WTC11 (cell line): ENCODE measurements at regions not wholly inside any gene's neighbourhood (a gene's known extent, or its start where the extent isn't known, plus 50 kb on each side); places are given as distances from the start of the nearest gene placed in this dataset.

Experiments used
- ATAC-seq: fragments of 200-7000 bp; cut with Tn5 transposase; 2 replicates; pipeline ENCODE4 v1.10.0; 2021; ENCODE audit warnings: mild to moderate bottlenecking, moderate library complexity
- CTCF ChIA-PET: fragments of 300-600 bp; sonication (Branson Sonifier 250); formaldehyde crosslinking; loops from one replicate; lab custom pipeline; 2021; ENCODE audit warnings: antibody characterized with exemption; lab: Charles Lee
- POLR2A ChIA-PET: fragments of 350-600 bp; sonication (Branson Sonifier 250); formaldehyde crosslinking; loops from one replicate; lab custom pipeline; 2021; ENCODE audit warnings: antibody characterized with exemption; lab: Charles Lee
- DNase-seq: peaks from one replicate; pipeline ENCODE4 v3.0.0; 2021; ENCODE audit warnings: low spot score
- H3K27ac Mint-ChIP-seq: 2 replicates; pipeline ENCODE4 v1.8.0; 2021; ENCODE audit warnings: mixed read lengths
- H3K27me3 Mint-ChIP-seq: 2 replicates; pipeline ENCODE4 v1.8.0; 2021; ENCODE audit warnings: low read depth, mild to moderate bottlenecking, moderate library complexity, mixed read lengths
- H3K36me3 Mint-ChIP-seq: 2 replicates; pipeline ENCODE4 v1.8.0; 2021; ENCODE audit warnings: mixed read lengths
- H3K4me1 Mint-ChIP-seq: 2 replicates; pipeline ENCODE4 v1.8.0; 2022; ENCODE audit warnings: mixed read lengths
- H3K4me3 Mint-ChIP-seq: 2 replicates; pipeline ENCODE4 v1.8.0; 2021; ENCODE audit warnings: mild to moderate bottlenecking, moderate library complexity, mixed read lengths
- H3K9me3 Mint-ChIP-seq: 2 replicates; pipeline ENCODE4 v1.8.0; 2021; ENCODE audit warnings: mixed read lengths
- ATF3 ChIP-seq: sonication (generic); formaldehyde crosslinking; conservative IDR thresholded peaks from 2 replicates; pipeline ENCODE4 v1.8.1; 2022; ENCODE audit warnings: mild to moderate bottlenecking, missing genetic modification reagents
- CDX4 ChIP-seq: fragments of 250-450 bp; sonication (Bioruptor Pico); IDR thresholded peaks from 2 replicates; pipeline ENCODE4 v1.9.0; 2021; ENCODE audit warnings: moderate library complexity, mild to moderate bottlenecking, inconsistent platforms, borderline replicate concordance
- ELF4 ChIP-seq: sonication (generic); formaldehyde crosslinking; IDR thresholded peaks from 2 replicates; pipeline ENCODE4 v1.8.1; 2022; ENCODE audit warnings: low read depth, mild to moderate bottlenecking, moderate library complexity, missing genetic modification reagents
- FOXJ3 ChIP-seq: sonication (generic); formaldehyde crosslinking; IDR thresholded peaks from 2 replicates; pipeline ENCODE4 v1.9.0; 2021; ENCODE audit warnings: missing genetic modification reagents, mild to moderate bottlenecking, borderline replicate concordance
- GABPB1 ChIP-seq: sonication (generic); formaldehyde crosslinking; IDR thresholded peaks from 2 replicates; pipeline ENCODE4 v1.8.1; 2023; ENCODE audit warnings: mild to moderate bottlenecking, missing genetic modification reagents
- HMGA2 ChIP-seq: fragments of 250-450 bp; sonication (Bioruptor Pico); IDR thresholded peaks from 2 replicates; pipeline ENCODE4 v1.4.0; 2021; ENCODE audit warnings: mild to moderate bottlenecking, moderate library complexity
- JAZF1 ChIP-seq: fragments of 250-450 bp; sonication (Bioruptor Pico); IDR thresholded peaks from 2 replicates; pipeline ENCODE4 v1.9.0; 2021; ENCODE audit warnings: moderate library complexity, mild to moderate bottlenecking, inconsistent platforms
- KAT7 ChIP-seq: sonication (generic); formaldehyde crosslinking; IDR thresholded peaks from 2 replicates; pipeline ENCODE4 v1.8.1; 2023; ENCODE audit warnings: missing genetic modification reagents, mild to moderate bottlenecking, borderline replicate concordance
- MYBL2 ChIP-seq: sonication (generic); formaldehyde crosslinking; IDR thresholded peaks from 2 replicates; pipeline ENCODE4 v1.8.1; 2023; ENCODE audit warnings: mild to moderate bottlenecking, moderate library complexity, missing genetic modification reagents
- NFATC4 ChIP-seq: fragments of 250-450 bp; sonication (Bioruptor Pico); IDR thresholded peaks from 2 replicates; pipeline ENCODE4 v1.9.0; 2021; ENCODE audit warnings: mild to moderate bottlenecking
- OVOL2 ChIP-seq: fragments of 250-450 bp; sonication (Bioruptor Pico); IDR thresholded peaks from 2 replicates; pipeline ENCODE4 v1.9.0; 2021; ENCODE audit warnings: mild to moderate bottlenecking, borderline replicate concordance
- RORB ChIP-seq: fragments of 250-450 bp; sonication (Bioruptor Pico); IDR thresholded peaks from 2 replicates; pipeline ENCODE4 v1.9.0; 2021; ENCODE audit warnings: mild to moderate bottlenecking
- SOX15 ChIP-seq: fragments of 250-450 bp; sonication (Bioruptor Pico); IDR thresholded peaks from 2 replicates; pipeline ENCODE4 v1.9.0; 2021; ENCODE audit warnings: mild to moderate bottlenecking
- TCF7 ChIP-seq: sonication (generic); formaldehyde crosslinking; IDR thresholded peaks from 2 replicates; pipeline ENCODE4 v1.8.0; 2022; ENCODE audit warnings: mild to moderate bottlenecking, low read depth, missing genetic modification reagents, moderate library complexity
- TEAD1 ChIP-seq: sonication (generic); formaldehyde crosslinking; IDR thresholded peaks from 2 replicates; pipeline ENCODE4 v1.8.0; 2022; ENCODE audit warnings: mild to moderate bottlenecking, missing genetic modification reagents
- TP53 ChIP-seq: sonication (generic); formaldehyde crosslinking; IDR thresholded peaks from 2 replicates; pipeline ENCODE4 v1.8.1; 2023; ENCODE audit warnings: mild to moderate bottlenecking, missing genetic modification reagents
- ZBTB21 ChIP-seq: sonication (generic); formaldehyde crosslinking; IDR thresholded peaks from 2 replicates; pipeline ENCODE4 v1.8.1; 2023; ENCODE audit warnings: mild to moderate bottlenecking, missing genetic modification reagents, borderline replicate concordance
- ZNF121 ChIP-seq: sonication (generic); formaldehyde crosslinking; IDR thresholded peaks from 2 replicates; pipeline ENCODE4 v1.8.0; 2023; ENCODE audit warnings: missing genetic modification reagents
- ZNF219 ChIP-seq: sonication (generic); formaldehyde crosslinking; IDR thresholded peaks from 2 replicates; pipeline ENCODE4 v1.8.0; 2023; ENCODE audit warnings: missing genetic modification reagents, mild to moderate bottlenecking, borderline replicate concordance
- TF ChIP-seq, protein P1 (sequence below): fragments of 250-450 bp; sonication (Bioruptor Pico); IDR thresholded peaks from 2 replicates; pipeline ENCODE4 v1.9.0; 2021; ENCODE audit warnings: mild to moderate bottlenecking
- TF ChIP-seq, protein P2 (sequence below): fragments of 250-450 bp; sonication (Bioruptor Pico); IDR thresholded peaks from 2 replicates; pipeline ENCODE4 v1.9.0; 2021; ENCODE audit warnings: mild to moderate bottlenecking, borderline replicate concordance
- TF ChIP-seq, protein P3 (sequence below): fragments of 250-450 bp; sonication (Bioruptor Pico); IDR thresholded peaks from 2 replicates; pipeline ENCODE4 v1.9.0; 2021; ENCODE audit warnings: mild to moderate bottlenecking
- TF ChIP-seq, protein P4 (sequence below): fragments of 250-450 bp; sonication (Bioruptor Pico); IDR thresholded peaks from 2 replicates; pipeline ENCODE4 v2.1.2; 2022; ENCODE audit warnings: mild to moderate bottlenecking, moderate library complexity
- TF ChIP-seq, protein P5 (sequence below): fragments of 250-450 bp; sonication (Bioruptor Pico); IDR thresholded peaks from 2 replicates; pipeline ENCODE4 v1.8.0; 2021; ENCODE audit warnings: mild to moderate bottlenecking

DNA sequence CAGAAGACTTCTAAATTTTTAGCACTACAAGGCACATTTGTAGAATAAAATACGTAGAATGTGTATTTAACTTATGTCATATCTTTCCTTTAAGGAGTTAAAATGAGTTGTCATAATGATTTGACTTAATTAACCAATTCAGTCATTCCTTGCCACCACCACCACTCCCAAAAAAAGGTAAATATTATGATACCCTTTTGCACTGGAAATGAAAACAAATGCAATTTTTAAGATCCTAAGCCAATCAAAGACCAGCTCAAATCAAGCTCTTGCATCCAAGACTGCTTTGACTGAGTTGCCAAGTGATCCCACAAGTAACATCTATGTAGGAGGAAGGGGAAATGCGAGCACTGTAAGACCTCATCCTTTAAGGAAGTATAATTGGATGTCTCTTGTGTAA lies 426.6 kb upstream of the ATP11B start:
- DNase-seq: no peak
- H3K4me1 Mint-ChIP-seq: peaks cover 22% of the 10 kb centered on the region
- H3K9me3 Mint-ChIP-seq: peaks cover 4% of the 10 kb centered on the region; the same call in 1 of the 2 replicates
- POLR2A ChIA-PET: no interaction called here
- H3K27ac Mint-ChIP-seq: no peak overlapping the region
- no peak overlapping the region for H3K4me3 Mint-ChIP-seq
- no peak for ATAC-seq
- CTCF ChIA-PET: no interaction called here
- no peak for TF ChIP-seq NFATC4 (CRISPR knock-in tag)
- TF ChIP-seq, protein P1, sequence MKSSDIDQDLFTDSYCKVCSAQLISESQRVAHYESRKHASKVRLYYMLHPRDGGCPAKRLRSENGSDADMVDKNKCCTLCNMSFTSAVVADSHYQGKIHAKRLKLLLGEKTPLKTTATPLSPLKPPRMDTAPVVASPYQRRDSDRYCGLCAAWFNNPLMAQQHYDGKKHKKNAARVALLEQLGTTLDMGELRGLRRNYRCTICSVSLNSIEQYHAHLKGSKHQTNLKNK: no peak
- no peak for TF ChIP-seq OVOL2 (CRISPR knock-in tag)
- no peak for TF ChIP-seq SOX15 (CRISPR knock-in tag)
- no peak for TF ChIP-seq RORB
- no peak for TF ChIP-seq GABPB1 (CRISPR knock-in tag)
- no peak for TF ChIP-seq TP53 (CRISPR knock-in tag)
- TF ChIP-seq KAT7: no peak
- TF ChIP-seq ZNF121 (CRISPR knock-in tag): no peak
- TF ChIP-seq FOXJ3 (CRISPR knock-in tag): no peak
- TF ChIP-seq CDX4: no peak
- no peak for TF ChIP-seq MYBL2 (CRISPR knock-in tag)
- TF ChIP-seq ELF4: no peak
- TF ChIP-seq JAZF1 (CRISPR knock-in tag): no peak
- no peak for TF ChIP-seq ATF3 (CRISPR knock-in tag)
- no peak for TF ChIP-seq ZNF219
- TF ChIP-seq, protein P2, sequence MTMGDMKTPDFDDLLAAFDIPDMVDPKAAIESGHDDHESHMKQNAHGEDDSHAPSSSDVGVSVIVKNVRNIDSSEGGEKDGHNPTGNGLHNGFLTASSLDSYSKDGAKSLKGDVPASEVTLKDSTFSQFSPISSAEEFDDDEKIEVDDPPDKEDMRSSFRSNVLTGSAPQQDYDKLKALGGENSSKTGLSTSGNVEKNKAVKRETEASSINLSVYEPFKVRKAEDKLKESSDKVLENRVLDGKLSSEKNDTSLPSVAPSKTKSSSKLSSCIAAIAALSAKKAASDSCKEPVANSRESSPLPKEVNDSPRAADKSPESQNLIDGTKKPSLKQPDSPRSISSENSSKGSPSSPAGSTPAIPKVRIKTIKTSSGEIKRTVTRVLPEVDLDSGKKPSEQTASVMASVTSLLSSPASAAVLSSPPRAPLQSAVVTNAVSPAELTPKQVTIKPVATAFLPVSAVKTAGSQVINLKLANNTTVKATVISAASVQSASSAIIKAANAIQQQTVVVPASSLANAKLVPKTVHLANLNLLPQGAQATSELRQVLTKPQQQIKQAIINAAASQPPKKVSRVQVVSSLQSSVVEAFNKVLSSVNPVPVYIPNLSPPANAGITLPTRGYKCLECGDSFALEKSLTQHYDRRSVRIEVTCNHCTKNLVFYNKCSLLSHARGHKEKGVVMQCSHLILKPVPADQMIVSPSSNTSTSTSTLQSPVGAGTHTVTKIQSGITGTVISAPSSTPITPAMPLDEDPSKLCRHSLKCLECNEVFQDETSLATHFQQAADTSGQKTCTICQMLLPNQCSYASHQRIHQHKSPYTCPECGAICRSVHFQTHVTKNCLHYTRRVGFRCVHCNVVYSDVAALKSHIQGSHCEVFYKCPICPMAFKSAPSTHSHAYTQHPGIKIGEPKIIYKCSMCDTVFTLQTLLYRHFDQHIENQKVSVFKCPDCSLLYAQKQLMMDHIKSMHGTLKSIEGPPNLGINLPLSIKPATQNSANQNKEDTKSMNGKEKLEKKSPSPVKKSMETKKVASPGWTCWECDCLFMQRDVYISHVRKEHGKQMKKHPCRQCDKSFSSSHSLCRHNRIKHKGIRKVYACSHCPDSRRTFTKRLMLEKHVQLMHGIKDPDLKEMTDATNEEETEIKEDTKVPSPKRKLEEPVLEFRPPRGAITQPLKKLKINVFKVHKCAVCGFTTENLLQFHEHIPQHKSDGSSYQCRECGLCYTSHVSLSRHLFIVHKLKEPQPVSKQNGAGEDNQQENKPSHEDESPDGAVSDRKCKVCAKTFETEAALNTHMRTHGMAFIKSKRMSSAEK: no peak
- no peaks in the 10 kb centered on the region for H3K27me3 Mint-ChIP-seq
- no peaks in the 10 kb centered on the region for H3K36me3 Mint-ChIP-seq

DNA sequence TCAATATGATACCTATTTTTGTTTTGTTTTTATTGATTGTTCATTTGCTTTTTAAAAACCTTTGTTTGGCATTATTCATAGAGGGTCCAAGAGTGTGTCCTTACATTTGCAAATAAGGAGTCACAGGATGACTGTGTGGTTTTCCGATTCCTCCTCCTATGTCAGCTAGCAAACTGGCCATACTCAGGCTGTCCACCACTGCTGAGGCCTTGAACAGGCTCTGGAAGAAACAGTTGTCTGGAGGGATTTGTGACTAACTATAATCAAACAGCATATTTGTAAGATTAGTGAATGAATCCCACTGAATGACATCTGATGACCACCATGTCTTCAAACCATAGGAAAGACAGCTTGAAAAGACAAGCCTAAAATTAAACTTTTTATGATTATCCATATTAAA lies 423.4 kb upstream of the ATP11B start:
- TF ChIP-seq, protein P3, sequence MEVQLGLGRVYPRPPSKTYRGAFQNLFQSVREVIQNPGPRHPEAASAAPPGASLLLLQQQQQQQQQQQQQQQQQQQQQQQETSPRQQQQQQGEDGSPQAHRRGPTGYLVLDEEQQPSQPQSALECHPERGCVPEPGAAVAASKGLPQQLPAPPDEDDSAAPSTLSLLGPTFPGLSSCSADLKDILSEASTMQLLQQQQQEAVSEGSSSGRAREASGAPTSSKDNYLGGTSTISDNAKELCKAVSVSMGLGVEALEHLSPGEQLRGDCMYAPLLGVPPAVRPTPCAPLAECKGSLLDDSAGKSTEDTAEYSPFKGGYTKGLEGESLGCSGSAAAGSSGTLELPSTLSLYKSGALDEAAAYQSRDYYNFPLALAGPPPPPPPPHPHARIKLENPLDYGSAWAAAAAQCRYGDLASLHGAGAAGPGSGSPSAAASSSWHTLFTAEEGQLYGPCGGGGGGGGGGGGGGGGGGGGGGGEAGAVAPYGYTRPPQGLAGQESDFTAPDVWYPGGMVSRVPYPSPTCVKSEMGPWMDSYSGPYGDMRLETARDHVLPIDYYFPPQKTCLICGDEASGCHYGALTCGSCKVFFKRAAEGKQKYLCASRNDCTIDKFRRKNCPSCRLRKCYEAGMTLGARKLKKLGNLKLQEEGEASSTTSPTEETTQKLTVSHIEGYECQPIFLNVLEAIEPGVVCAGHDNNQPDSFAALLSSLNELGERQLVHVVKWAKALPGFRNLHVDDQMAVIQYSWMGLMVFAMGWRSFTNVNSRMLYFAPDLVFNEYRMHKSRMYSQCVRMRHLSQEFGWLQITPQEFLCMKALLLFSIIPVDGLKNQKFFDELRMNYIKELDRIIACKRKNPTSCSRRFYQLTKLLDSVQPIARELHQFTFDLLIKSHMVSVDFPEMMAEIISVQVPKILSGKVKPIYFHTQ (CRISPR knock-in tag): no peak
- no peak for TF ChIP-seq ZBTB21 (CRISPR knock-in tag)
- TF ChIP-seq, protein P4, sequence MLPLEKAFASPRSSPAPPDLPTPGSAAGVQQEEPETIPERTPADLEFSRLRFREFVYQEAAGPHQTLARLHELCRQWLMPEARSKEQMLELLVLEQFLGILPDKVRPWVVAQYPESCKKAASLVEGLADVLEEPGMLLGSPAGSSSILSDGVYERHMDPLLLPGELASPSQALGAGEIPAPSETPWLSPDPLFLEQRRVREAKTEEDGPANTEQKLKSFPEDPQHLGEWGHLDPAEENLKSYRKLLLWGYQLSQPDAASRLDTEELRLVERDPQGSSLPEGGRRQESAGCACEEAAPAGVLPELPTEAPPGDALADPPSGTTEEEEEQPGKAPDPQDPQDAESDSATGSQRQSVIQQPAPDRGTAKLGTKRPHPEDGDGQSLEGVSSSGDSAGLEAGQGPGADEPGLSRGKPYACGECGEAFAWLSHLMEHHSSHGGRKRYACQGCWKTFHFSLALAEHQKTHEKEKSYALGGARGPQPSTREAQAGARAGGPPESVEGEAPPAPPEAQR (CRISPR knock-in tag): no peak
- TF ChIP-seq HMGA2 (CRISPR knock-in tag): no peak
- TF ChIP-seq ELF4: no peak
- TF ChIP-seq TCF7 (CRISPR knock-in tag): no peak
- TF ChIP-seq TEAD1 (CRISPR knock-in tag): no peak
- TF ChIP-seq, protein P5, sequence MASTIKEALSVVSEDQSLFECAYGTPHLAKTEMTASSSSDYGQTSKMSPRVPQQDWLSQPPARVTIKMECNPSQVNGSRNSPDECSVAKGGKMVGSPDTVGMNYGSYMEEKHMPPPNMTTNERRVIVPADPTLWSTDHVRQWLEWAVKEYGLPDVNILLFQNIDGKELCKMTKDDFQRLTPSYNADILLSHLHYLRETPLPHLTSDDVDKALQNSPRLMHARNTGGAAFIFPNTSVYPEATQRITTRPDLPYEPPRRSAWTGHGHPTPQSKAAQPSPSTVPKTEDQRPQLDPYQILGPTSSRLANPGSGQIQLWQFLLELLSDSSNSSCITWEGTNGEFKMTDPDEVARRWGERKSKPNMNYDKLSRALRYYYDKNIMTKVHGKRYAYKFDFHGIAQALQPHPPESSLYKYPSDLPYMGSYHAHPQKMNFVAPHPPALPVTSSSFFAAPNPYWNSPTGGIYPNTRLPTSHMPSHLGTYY (CRISPR knock-in tag): no peak
- Mint-ChIP-seq H3K36me3 (no peaks in the 10 kb centered on the region), H3K9me3 (no peaks in the 10 kb centered on the region; the same call in 1 of the 2 replicates), H3K27ac (no peak overlapping the region), H3K27me3 (no peaks in the 10 kb centered on the region), H3K4me1 (peaks cover 11% of the 10 kb centered on the region), H3K4me3 (no peak overlapping the region)
- no peak for DNase-seq
- ChIA-PET CTCF (no interaction called here), POLR2A (no interaction called here)
- ATAC-seq: no peak
